GM12873 (cell line): ENCODE measurements at regions not wholly inside any gene's neighbourhood (a gene's known extent, or its start where the extent isn't known, plus 50 kb on each side); places are given as distances from the start of the nearest gene placed in this dataset.

Experiments
- TF ChIP-seq, protein P1 (sequence below): IDR thresholded peaks from 2 replicates; pipeline ENCODE4 v1.5.1; 2012; ENCODE audit warnings: low read depth, mild to moderate bottlenecking, moderate library complexity, low read length, control low read depth; ENCODE audit not compliant: insufficient read depth; ENCODE audit errors: missing control alignments

DNA sequence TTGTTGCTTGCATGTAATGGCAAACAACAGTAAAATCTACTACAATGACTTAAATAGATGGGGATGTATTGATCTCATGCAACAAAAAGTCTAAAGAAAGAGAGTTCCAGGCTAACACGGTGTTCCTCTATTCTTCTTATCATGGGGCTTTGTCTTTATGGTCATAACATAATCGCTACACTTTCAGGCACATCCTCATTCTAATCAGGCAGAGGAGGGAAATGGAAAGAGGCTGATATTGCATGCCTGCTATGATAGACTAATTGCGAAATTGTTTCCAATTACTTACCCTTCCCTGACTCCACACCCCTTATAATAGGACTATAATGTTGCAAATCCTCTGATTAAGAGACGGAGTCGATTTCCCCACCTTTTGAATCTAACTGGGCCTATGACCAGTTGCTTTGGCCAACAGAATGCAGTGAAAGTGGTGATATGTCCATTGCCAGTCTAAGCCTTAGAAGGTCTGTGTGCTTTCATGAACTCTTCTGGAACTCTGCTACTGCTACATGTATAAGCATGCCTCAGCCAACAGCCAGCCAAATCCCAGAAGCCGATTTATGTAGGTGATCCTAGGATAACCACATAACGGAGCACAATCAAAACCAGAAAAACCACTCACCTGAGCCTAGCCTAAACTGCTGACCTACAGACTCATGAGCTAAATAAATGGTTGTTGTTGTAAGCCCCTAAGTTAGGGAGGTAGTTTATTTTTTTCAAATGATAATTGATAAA is 180.3 kb upstream of the TACR1 start:
- TF ChIP-seq, protein P1, sequence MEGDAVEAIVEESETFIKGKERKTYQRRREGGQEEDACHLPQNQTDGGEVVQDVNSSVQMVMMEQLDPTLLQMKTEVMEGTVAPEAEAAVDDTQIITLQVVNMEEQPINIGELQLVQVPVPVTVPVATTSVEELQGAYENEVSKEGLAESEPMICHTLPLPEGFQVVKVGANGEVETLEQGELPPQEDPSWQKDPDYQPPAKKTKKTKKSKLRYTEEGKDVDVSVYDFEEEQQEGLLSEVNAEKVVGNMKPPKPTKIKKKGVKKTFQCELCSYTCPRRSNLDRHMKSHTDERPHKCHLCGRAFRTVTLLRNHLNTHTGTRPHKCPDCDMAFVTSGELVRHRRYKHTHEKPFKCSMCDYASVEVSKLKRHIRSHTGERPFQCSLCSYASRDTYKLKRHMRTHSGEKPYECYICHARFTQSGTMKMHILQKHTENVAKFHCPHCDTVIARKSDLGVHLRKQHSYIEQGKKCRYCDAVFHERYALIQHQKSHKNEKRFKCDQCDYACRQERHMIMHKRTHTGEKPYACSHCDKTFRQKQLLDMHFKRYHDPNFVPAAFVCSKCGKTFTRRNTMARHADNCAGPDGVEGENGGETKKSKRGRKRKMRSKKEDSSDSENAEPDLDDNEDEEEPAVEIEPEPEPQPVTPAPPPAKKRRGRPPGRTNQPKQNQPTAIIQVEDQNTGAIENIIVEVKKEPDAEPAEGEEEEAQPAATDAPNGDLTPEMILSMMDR: no peak

DNA sequence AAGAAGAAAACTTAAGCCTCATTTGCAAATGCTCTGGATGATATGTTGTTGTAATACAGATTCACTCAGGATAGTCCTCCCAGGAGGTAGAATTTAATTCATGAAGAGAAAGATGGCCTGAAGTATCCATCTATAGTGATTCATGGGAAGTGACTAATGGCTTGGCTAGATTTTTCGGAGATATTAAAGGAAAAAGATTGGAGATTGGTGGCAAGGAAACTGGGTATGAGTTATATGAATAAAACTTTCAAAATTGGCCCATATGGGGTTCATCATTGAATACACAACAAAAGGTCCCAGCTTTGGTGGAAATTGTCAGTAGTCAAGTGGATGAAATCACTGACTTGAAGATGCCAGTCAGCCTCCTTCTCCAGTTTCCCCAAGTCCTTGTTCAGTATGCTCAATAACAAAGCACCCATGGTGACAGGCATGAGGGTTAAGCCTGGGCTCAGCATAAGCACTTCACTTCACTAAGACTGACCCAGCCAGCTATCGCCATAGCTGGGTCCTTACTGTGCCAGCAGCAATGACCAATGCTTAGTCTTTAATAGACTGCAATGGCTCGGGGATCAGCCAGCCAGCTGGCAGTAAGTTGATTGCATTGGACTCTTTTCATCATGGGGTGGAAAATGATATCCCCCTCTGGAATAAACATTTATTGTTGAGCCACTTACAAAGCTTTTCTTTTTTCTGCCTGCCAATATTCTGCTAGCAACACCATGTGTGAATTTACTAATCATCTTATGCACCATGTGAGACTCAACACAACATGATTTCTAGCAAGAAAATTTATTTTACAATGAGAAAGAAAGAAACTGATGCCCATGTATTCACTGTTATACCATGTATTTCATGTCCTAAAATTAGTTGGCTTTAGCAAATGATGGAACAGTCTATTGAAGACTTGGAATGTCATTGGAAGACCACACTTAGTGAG is 176.6 kb upstream of the TACR1 start:
- TF ChIP-seq, protein P1: no peak

DNA sequence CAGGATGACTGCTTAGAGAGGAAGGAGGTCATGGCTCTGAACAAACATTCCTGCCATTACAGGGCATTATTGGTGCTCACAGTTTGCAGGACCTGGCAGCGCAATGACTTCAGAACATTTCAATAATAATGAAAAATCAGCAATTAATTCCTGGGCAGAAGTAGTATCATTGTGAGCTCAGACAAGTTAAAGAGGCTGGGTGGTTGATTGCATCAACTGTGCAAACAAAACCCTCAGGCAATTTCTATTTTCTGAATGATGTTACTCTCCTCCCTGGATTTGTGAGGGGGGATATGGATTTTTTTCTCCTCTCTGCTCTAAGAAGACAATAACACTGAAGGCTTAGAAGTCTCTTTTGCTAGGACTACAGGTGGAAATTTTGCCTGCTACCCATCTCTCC is 168.1 kb upstream of the TACR1 start:
- TF ChIP-seq, protein P1: no peak

DNA sequence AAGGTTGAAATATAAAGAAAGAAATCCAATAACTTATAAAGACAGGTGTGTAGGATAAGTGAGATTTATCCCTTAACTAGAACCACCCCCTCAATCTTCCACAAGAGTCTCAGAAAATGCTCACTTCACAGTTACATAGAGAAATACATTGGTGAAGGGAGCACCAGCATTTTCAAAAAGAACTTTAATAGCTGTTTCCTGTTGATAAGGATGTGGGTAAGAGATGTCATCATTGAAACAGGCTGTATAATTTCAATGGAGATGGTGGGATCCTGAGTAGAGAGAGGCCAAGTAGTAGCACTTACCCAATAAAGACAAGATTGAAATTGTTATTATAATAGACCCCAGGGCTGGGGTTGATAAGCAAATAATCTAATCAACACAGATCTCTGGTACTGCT is 162.2 kb upstream of the TACR1 start:
- TF ChIP-seq, protein P1: no peak

DNA sequence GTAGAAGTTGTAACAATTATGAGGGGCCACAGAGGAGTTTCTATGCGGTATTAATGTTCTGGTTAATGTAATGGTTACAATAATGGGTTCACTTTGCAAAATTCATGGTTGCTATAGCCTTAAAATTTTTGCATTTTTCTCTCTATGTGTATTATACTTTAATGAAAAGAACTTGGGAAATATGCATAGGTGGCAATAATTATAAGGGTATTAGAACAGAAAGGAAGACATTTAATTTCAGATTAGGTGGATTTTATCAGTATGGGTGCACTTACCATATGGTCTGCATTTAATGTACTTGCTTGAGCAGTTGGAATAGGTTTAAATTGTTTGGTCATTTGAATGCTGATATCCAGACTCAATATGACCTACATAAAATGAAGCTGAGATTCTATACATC is 161.6 kb upstream of the TACR1 start:
- TF ChIP-seq, protein P1: no peak

DNA sequence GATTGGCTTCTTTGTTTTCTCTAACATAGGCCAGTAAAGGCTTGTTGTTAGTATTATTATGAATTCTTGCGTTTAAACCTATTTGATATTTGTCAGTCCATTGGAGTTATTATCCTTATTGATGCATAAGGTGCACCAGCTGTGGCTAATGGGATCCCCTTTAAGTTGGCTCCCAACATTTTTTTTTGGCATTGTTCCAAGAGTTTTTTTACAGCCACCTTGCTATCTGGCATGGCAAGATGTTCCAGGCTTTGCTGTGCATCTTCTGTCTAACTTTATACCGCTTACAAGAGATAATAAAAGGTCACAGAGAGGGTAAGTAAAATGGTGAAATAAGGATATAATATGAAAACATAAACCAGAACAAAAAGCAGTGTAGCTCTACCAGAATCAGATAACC is 157.5 kb upstream of the TACR1 start:
- TF ChIP-seq, protein P1: no peak

DNA sequence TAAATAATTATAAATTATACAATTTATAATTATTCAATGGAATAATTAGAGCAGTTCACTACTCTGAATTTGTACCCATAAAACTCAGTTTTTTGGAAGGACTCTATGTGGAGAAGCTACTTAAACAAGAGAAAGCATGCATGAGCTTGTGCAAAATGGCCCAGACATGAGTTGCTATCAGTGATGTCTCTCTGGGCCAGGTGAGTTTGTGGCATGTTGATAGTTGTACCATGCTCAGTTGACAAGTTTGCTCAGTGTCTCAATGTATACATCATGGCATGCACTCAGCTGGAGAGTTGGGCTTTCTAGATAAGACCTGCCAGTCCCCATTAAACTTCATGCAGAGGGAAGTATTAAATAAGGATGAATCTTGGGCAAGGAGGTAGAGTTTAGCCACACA is 153.8 kb upstream of the TACR1 start:
- TF ChIP-seq, protein P1: no peak
